IPS DF 6.9 (cell line): ENCODE measurements at regions not wholly inside any gene's neighbourhood (a gene's known extent, or its start where the extent isn't known, plus 50 kb on each side); places are given as distances from the start of the nearest gene placed in this dataset.

ENCODE experiments used
- DNase-seq: peaks from one replicate; pipeline ENCODE4 v3.0.0-alpha.2; 2013; ENCODE audit warnings: low read depth, low spot score
- H3K27ac ChIP-seq: one replicate; pipeline ENCODE4 v1.5.1; 2013; ENCODE audit warnings: low read length, control low read depth
- H3K27me3 ChIP-seq: 2 replicates; pipeline ENCODE4 v1.6.1; 2013; ENCODE audit warnings: mild to moderate bottlenecking, low read length; ENCODE audit not compliant: control insufficient read depth, insufficient read depth
- H3K36me3 ChIP-seq: 2 replicates; pipeline ENCODE4 v1.6.1; 2013; ENCODE audit warnings: low read length; ENCODE audit not compliant: control insufficient read depth, insufficient read depth
- H3K4me1 ChIP-seq: 2 replicates; pipeline ENCODE4 v1.6.1; 2013; ENCODE audit warnings: low read length; ENCODE audit not compliant: control insufficient read depth, insufficient read depth
- H3K4me3 ChIP-seq: 2 replicates; pipeline ENCODE4 v1.5.1; 2013; ENCODE audit warnings: mild to moderate bottlenecking, low read length
- H3K9me3 ChIP-seq: 2 replicates; pipeline ENCODE4 v1.6.1; 2013; ENCODE audit warnings: low read length, inconsistent platforms; ENCODE audit not compliant: control insufficient read depth, insufficient read depth
- WGBS: extraction: QIAGEN DNeasy Blood & Tissue Kit; methylation state at CpG from one replicate; pipeline ENCODE4 v1.1.7; 2013; ENCODE audit warnings: mixed read lengths, missing lambda C conversion rate; ENCODE audit not compliant: insufficient read length, insufficient coverage; 5-methylcytosine and 5-hydroxymethylcytosine counted together

GRCh38 chr7:113402482-113402881 lies 284.1 kb upstream of the SMIM30 start:
- Histone ChIP-seq H3K36me3 (no peaks in the 10 kb centered on the region), H3K27me3 (no peaks in the 10 kb centered on the region), H3K4me3 (no peak overlapping the region), H3K9me3 (no peaks in the 10 kb centered on the region), H3K4me1 (no peaks in the 10 kb centered on the region), H3K27ac (no peak overlapping the region)
- no peak for DNase-seq

GRCh38 chr7:113402005-113402404 lies 283.7 kb upstream of the SMIM30 start:
- Histone ChIP-seq H3K4me3 (no peak overlapping the region), H3K36me3 (no peaks in the 10 kb centered on the region), H3K27me3 (no peaks in the 10 kb centered on the region), H3K27ac (no peak overlapping the region), H3K4me1 (no peaks in the 10 kb centered on the region), H3K9me3 (no peaks in the 10 kb centered on the region)
- DNase-seq = no peak
- no CpG with 5 or more reads among the region's 2 CpGs for WGBS

- DNase-seq = peak; percentile 63
- Histone ChIP-seq H3K27ac (no peak overlapping the region), H3K36me3 (no peaks in the 10 kb centered on the region), H3K27me3 (no peaks in the 10 kb centered on the region), H3K4me3 (no peak overlapping the region), H3K4me1 (peaks cover 2% of the 10 kb centered on the region; the same call in 1 of the 2 replicates), H3K9me3 (no peaks in the 10 kb centered on the region)
- no CpG with 5 or more reads among the region's 3 CpGs for WGBS
Observed at GRCh38 chr7:113394856-113395255, 276.5 kb upstream of the SMIM30 start.

GRCh38 chr7:113392841-113393540 lies 274.6 kb upstream of the SMIM30 start:
- DNase-seq = no peak
- no CpG with 5 or more reads among the region's 2 CpGs for WGBS
- Histone ChIP-seq H3K27me3 (no peaks in the 10 kb centered on the region), H3K9me3 (no peaks in the 10 kb centered on the region), H3K4me1 (peaks cover 2% of the 10 kb centered on the region; the same call in 1 of the 2 replicates), H3K4me3 (no peak overlapping the region), H3K27ac (no peak overlapping the region), H3K36me3 (no peaks in the 10 kb centered on the region)

GRCh38 chr7:113392421-113392820 lies 274.1 kb upstream of the SMIM30 start:
- no peak for DNase-seq
- no peak overlapping the region for H3K4me3 ChIP-seq
- H3K36me3 ChIP-seq = no peaks in the 10 kb centered on the region
- no peaks in the 10 kb centered on the region for H3K9me3 ChIP-seq
- H3K27me3 ChIP-seq = no peaks in the 10 kb centered on the region
- no peak overlapping the region for H3K27ac ChIP-seq
- H3K4me1 ChIP-seq = peaks cover 2% of the 10 kb centered on the region; the same call in 1 of the 2 replicates
- WGBS = no CpG with 5 or more reads among the region's 6 CpGs

- H3K9me3 ChIP-seq = no peaks in the 10 kb centered on the region
- no peak overlapping the region for H3K27ac ChIP-seq
- H3K36me3 ChIP-seq = no peaks in the 10 kb centered on the region
- peaks cover 1% of the 10 kb centered on the region; the same call in 1 of the 2 replicates for H3K4me1 ChIP-seq
- no CpG with 5 or more reads among the region's 2 CpGs for WGBS
- DNase-seq = no peak
- no peak overlapping the region for H3K4me3 ChIP-seq
- H3K27me3 ChIP-seq = no peaks in the 10 kb centered on the region
Observed at GRCh38 chr7:113389112-113389646, 270.8 kb upstream of the SMIM30 start.

GRCh38 chr7:113383638-113384037 lies 265.3 kb upstream of the SMIM30 start:
- Histone ChIP-seq H3K9me3 (no peaks in the 10 kb centered on the region), H3K4me1 (no peaks in the 10 kb centered on the region), H3K36me3 (no peaks in the 10 kb centered on the region), H3K4me3 (no peak overlapping the region), H3K27me3 (no peaks in the 10 kb centered on the region), H3K27ac (no peak overlapping the region)
- DNase-seq = no peak
- no CpG with 5 or more reads among the region's 3 CpGs for WGBS

- Histone ChIP-seq H3K27ac (no peak overlapping the region), H3K4me1 (no peaks in the 10 kb centered on the region), H3K9me3 (no peaks in the 10 kb centered on the region), H3K4me3 (no peak overlapping the region), H3K27me3 (no peaks in the 10 kb centered on the region), H3K36me3 (no peaks in the 10 kb centered on the region)
- DNase-seq = no peak
- no CpG with 5 or more reads among the region's 3 CpGs for WGBS
Observed at GRCh38 chr7:113379746-113380145, 261.4 kb upstream of the SMIM30 start.

- Histone ChIP-seq H3K4me1 (no peaks in the 10 kb centered on the region), H3K36me3 (no peaks in the 10 kb centered on the region), H3K9me3 (no peaks in the 10 kb centered on the region), H3K27ac (no peak overlapping the region), H3K4me3 (no peak overlapping the region), H3K27me3 (no peaks in the 10 kb centered on the region)
- no CpG with 5 or more reads among the region's 2 CpGs for WGBS
- DNase-seq = no peak
Observed at GRCh38 chr7:113374955-113375354, 256.6 kb upstream of the SMIM30 start.

- Histone ChIP-seq H3K36me3 (no peaks in the 10 kb centered on the region), H3K4me3 (no peak overlapping the region), H3K27ac (no peak overlapping the region), H3K27me3 (peaks cover 6% of the 10 kb centered on the region; the same call in 1 of the 2 replicates), H3K4me1 (no peaks in the 10 kb centered on the region), H3K9me3 (no peaks in the 10 kb centered on the region)
- no peak for DNase-seq
- no CpG with 5 or more reads among the region's 2 CpGs for WGBS
Observed at GRCh38 chr7:113373863-113374262, 255.5 kb upstream of the SMIM30 start.
